ENCODE measurements at regions not wholly inside any gene's neighbourhood (a gene's known extent, or its start where the extent isn't known, plus 50 kb on each side); places are given as distances from the start of the nearest gene placed in this dataset.
A peak's percentile ranks its signal among the peaks of the same experiment; 100 is the strongest.

- no peak for DNase-seq (ENCODE audit: low read depth)
Measured at GRCh38 chr12:127363392-127363791, 903.6 kb upstream of the TMEM132C start.

GRCh38 chr12:127373559-127373958 is 893.4 kb upstream of the TMEM132C start:
- DNase-seq (ENCODE audit: low read depth) = no peak

- no peak for DNase-seq (ENCODE audit: low read depth)
Measured at GRCh38 chr12:127374447-127374846, 892.5 kb upstream of the TMEM132C start.

GRCh38 chr12:127381043-127381668 is 885.8 kb upstream of the TMEM132C start:
- DNase-seq (ENCODE audit: low read depth) = peak; percentile 26

GRCh38 chr12:127381681-127382080 is 885.3 kb upstream of the TMEM132C start:
- no peak for DNase-seq (ENCODE audit: low read depth)

GRCh38 chr12:127383281-127383680 is 883.7 kb upstream of the TMEM132C start:
- DNase-seq (ENCODE audit: low read depth) = no peak

- DNase-seq (ENCODE audit: low read depth) = no peak
Measured at GRCh38 chr12:127386723-127387122, 880.2 kb upstream of the TMEM132C start.

- DNase-seq (ENCODE audit: low read depth) = no peak
Measured at GRCh38 chr12:127388985-127389384, 878.0 kb upstream of the TMEM132C start.

- no peak for DNase-seq (ENCODE audit: low read depth)
Measured at GRCh38 chr12:127389923-127390322, 877.0 kb upstream of the TMEM132C start.

- DNase-seq (ENCODE audit: low read depth) = no peak
Measured at GRCh38 chr12:127393465-127393864, 873.5 kb upstream of the TMEM132C start.

- no peak for DNase-seq (ENCODE audit: low read depth)
Measured at GRCh38 chr12:127393896-127394295, 873.1 kb upstream of the TMEM132C start.

- no peak for DNase-seq (ENCODE audit: low read depth)
Measured at GRCh38 chr12:127396734-127397133, 870.2 kb upstream of the TMEM132C start.

- no peak for DNase-seq (ENCODE audit: low read depth)
Measured at GRCh38 chr12:127398016-127398710, 868.8 kb upstream of the TMEM132C start.

- no peak for DNase-seq (ENCODE audit: low read depth)
Measured at GRCh38 chr12:127399451-127399850, 867.5 kb upstream of the TMEM132C start.

GRCh38 chr12:127400221-127400620 is 866.7 kb upstream of the TMEM132C start:
- DNase-seq (ENCODE audit: low read depth) = no peak

GRCh38 chr12:127401005-127401404 is 866.0 kb upstream of the TMEM132C start:
- no peak for DNase-seq (ENCODE audit: low read depth)

- DNase-seq (ENCODE audit: low read depth) = no peak
Measured at GRCh38 chr12:127401536-127401935, 865.4 kb upstream of the TMEM132C start.

- DNase-seq (ENCODE audit: low read depth) = no peak
Measured at GRCh38 chr12:127411166-127411915, 855.6 kb upstream of the TMEM132C start.

- DNase-seq (ENCODE audit: low read depth) = no peak
Measured at GRCh38 chr12:127411981-127412380, 855.0 kb upstream of the TMEM132C start.

GRCh38 chr12:127412866-127413265 is 854.1 kb upstream of the TMEM132C start:
- DNase-seq (ENCODE audit: low read depth) = no peak

- no peak for DNase-seq (ENCODE audit: low read depth)
Measured at GRCh38 chr12:127414186-127414585, 852.8 kb upstream of the TMEM132C start.

- DNase-seq (ENCODE audit: low read depth) = no peak
Measured at GRCh38 chr12:127414636-127415035, 852.3 kb upstream of the TMEM132C start.

GRCh38 chr12:127416796-127417195 is 850.2 kb upstream of the TMEM132C start:
- no peak for DNase-seq (ENCODE audit: low read depth)
